ENCODE measurements at regions not wholly inside any gene's neighbourhood (a gene's known extent, or its start where the extent isn't known, plus 50 kb on each side); places are given as distances from the start of the nearest gene placed in this dataset.

DNA sequence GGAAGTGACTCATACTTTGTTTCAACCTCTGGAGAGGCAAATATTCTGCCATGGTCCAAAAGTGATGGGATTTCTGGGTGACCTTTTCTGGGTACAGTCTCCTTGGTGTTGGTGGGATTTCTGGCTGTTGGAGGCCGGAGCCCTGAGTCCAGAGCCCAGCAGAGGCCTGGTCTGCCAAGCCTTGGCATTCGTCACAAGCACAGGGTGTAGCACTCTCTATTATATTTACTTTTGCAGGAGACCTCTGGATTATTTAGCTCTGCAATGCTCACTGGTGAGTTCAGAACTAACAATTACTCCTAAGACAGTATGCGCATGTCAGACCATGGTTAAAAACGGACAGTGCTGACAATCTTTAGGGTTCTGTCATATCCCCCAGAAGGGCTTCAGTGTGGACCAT is 201.6 kb upstream of the TWIST2 start:
- H3K36me3 ChIP-seq = no peaks in the 10 kb centered on the region
- H3K4me1 ChIP-seq = peaks cover 3 to 36% (median 33%) of the 10 kb centered on the region in 4 donors
- WGBS = 56% methylated on average over 4 of the region's 4 CpGs
- peak overlapping the region; percentile 81 to 86 (median 85) for H3K27ac ChIP-seq (replicated peaks in 1 of 4)
- intact Hi-C loops (cut with DNase I) = no loop called here
- TF ChIP-seq POLR2A (IDR thresholded peaks at IDR 0.05; ENCODE audit: low read depth) (no peak), EP300 (IDR thresholded peaks at IDR 0.05) (no peak), POLR2AphosphoS5 (IDR thresholded peaks at IDR 0.05) (no peak)
- TF ChIP-seq, protein P1, sequence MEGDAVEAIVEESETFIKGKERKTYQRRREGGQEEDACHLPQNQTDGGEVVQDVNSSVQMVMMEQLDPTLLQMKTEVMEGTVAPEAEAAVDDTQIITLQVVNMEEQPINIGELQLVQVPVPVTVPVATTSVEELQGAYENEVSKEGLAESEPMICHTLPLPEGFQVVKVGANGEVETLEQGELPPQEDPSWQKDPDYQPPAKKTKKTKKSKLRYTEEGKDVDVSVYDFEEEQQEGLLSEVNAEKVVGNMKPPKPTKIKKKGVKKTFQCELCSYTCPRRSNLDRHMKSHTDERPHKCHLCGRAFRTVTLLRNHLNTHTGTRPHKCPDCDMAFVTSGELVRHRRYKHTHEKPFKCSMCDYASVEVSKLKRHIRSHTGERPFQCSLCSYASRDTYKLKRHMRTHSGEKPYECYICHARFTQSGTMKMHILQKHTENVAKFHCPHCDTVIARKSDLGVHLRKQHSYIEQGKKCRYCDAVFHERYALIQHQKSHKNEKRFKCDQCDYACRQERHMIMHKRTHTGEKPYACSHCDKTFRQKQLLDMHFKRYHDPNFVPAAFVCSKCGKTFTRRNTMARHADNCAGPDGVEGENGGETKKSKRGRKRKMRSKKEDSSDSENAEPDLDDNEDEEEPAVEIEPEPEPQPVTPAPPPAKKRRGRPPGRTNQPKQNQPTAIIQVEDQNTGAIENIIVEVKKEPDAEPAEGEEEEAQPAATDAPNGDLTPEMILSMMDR (IDR thresholded peaks at IDR 0.05) = no peak
- H3K4me3 ChIP-seq = no peak overlapping the region
- DNase-seq (ENCODE audit: extremely low spot score) = peak; percentile 39
- H3K27me3 ChIP-seq = no peaks in the 10 kb centered on the region
- H3K9me3 ChIP-seq = no peaks in the 10 kb centered on the region

DNA sequence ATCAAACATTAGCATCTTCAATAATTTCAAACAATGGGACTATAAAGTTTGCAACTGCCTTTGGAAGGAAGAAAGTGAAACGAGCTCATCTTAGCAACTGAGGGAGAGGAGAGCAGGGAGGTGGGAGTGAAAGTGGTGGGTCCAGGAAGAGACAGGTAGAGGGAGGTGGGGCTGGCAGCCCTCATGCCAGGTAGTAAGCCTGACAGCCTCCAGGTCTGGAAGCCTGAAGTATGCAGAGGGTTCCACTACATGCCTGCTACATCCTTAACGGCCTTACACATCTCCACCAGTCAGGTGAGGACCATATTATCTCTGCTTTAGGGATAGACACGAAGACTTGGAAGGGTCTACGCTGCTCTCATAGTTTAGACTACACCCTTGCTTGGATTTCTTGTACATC is 201.1 kb upstream of the TWIST2 start:
- TF ChIP-seq EP300 (IDR thresholded peaks at IDR 0.05) = no peak
- no peak for TF ChIP-seq POLR2AphosphoS5 (IDR thresholded peaks at IDR 0.05)
- intact Hi-C loops (cut with DNase I) = no loop called here
- no peaks in the 10 kb centered on the region for H3K9me3 ChIP-seq
- no peaks in the 10 kb centered on the region for H3K27me3 ChIP-seq
- H3K27ac ChIP-seq (replicated peaks in 1 of 4) = peak overlapping the region; percentile 81 to 86 (median 85)
- WGBS = 84% methylated on average over 4 of the region's 4 CpGs
- no peak overlapping the region for H3K4me3 ChIP-seq
- no peaks in the 10 kb centered on the region for H3K36me3 ChIP-seq
- H3K4me1 ChIP-seq = peaks cover 3 to 36% (median 33%) of the 10 kb centered on the region in 4 donors
- DNase-seq (ENCODE audit: extremely low spot score) = peak; percentile 80

DNA sequence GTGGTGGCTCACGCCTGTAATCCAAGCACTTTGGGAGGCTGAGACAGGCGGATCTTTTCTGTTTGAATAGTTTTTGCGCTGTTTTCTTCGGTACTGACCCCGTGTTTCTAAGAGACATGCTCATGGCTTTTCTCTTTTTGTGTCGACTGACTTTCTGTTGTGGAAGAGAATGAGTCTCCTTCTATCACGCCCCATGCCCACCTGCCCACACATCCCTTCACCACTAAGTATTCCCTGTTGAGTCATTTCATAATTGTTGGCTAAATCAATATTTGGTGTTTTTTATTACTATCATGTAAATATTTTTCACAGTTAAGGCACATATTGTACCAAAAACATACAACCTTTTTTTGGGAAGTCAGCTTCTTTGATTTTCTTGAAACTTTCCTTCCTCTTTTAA is 198.8 kb upstream of the TWIST2 start:
- DNase-seq (ENCODE audit: extremely low spot score) = peak; percentile 77
- no peaks in the 10 kb centered on the region for H3K9me3 ChIP-seq
- no peak overlapping the region for H3K4me3 ChIP-seq
- intact Hi-C loops (cut with DNase I) = no loop called here
- TF ChIP-seq, protein P1 (IDR thresholded peaks at IDR 0.05) = no peak
- TF ChIP-seq EP300 (IDR thresholded peaks at IDR 0.05) (no peak), POLR2AphosphoS5 (IDR thresholded peaks at IDR 0.05) (no peak), POLR2A (IDR thresholded peaks at IDR 0.05; ENCODE audit: low read depth) (no peak)
- WGBS = 97% methylated on average over 7 of the region's 7 CpGs
- no peaks in the 10 kb centered on the region for H3K27me3 ChIP-seq
- H3K36me3 ChIP-seq = no peaks in the 10 kb centered on the region
- no peak overlapping the region for H3K27ac ChIP-seq (replicated peaks in 1 of 4)
- H3K4me1 ChIP-seq = peaks cover 3 to 28% (median 28%) of the 10 kb centered on the region in 4 donors

DNA sequence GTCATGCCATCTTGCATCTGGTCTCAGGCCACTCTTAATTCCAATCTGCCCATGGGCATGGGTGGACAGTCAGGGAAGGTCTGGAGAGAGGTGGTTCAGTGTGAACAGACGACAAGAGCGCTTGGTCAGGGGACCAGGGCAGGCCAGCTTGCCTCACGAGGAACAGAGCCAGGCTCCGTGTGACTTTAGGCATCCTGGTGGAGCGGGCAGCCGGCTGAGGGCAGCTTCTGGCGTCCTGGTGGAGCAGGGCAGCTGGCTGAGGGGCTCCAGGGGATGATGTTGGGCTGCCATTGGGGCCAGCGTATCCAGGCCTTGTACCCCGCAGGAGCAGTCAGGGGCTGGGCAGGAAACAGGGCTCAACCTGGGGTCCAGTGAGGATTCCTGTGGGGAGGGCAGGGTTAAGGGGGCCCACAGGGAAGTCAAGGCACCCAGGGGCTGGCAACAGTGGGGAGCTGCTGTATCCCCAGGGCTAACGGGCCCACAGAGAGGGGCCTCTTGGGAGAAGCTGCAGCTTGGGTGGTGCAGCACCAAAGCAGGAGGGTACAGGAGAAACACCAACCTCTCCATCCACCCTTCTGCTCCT is 197.9 kb upstream of the TWIST2 start:
- Histone ChIP-seq H3K27me3 (no peaks in the 10 kb centered on the region), H3K9me3 (no peaks in the 10 kb centered on the region), H3K4me3 (no peak overlapping the region), H3K4me1 (peaks cover 0 to 21% (median 19%) of the 10 kb centered on the region in 4 donors), H3K36me3 (no peaks in the 10 kb centered on the region), H3K27ac (replicated peaks in 1 of 4) (no peak overlapping the region)
- intact Hi-C loops (cut with DNase I) = no loop called here
- no peak for TF ChIP-seq EP300 (IDR thresholded peaks at IDR 0.05)
- no peak for TF ChIP-seq POLR2AphosphoS5 (IDR thresholded peaks at IDR 0.05)
- TF ChIP-seq POLR2A (IDR thresholded peaks at IDR 0.05; ENCODE audit: low read depth) = no peak
- TF ChIP-seq, protein P1 (IDR thresholded peaks at IDR 0.05) = no peak
- WGBS = 92% methylated on average over 7 of the region's 10 CpGs
- DNase-seq (ENCODE audit: extremely low spot score) = peak; percentile 39

DNA sequence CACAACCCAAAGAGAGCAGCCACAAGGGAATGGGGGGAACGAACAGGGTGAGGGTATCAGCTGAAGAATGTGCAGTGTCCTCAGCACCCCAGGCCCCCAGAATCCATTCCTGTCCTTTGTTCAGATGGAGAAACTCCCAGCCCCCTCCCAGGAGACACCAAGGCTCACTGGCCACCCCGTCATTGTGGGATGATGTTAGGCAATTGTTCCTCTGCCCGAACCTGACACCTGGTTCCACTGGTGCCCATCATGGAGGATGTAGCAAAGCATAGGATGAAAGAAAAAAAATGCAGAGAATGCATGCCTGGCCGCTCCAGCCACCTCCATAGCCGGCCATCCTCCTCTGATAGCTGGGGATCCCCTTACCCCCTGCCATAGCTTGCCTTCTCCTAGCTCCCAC is 197.3 kb upstream of the TWIST2 start:
- Histone ChIP-seq H3K27ac (replicated peaks in 1 of 4) (no peak overlapping the region), H3K36me3 (no peaks in the 10 kb centered on the region), H3K27me3 (no peaks in the 10 kb centered on the region), H3K4me3 (no peak overlapping the region), H3K4me1 (peaks cover 0 to 21% (median 17%) of the 10 kb centered on the region in 4 donors), H3K9me3 (no peaks in the 10 kb centered on the region)
- DNase-seq (ENCODE audit: extremely low spot score) = peak; percentile 79
- 94% methylated on average over 5 of the region's 5 CpGs for WGBS
- TF ChIP-seq POLR2A (IDR thresholded peaks at IDR 0.05; ENCODE audit: low read depth) (no peak), POLR2AphosphoS5 (IDR thresholded peaks at IDR 0.05) (no peak), EP300 (IDR thresholded peaks at IDR 0.05) (no peak)
- TF ChIP-seq, protein P1 (IDR thresholded peaks at IDR 0.05) = no peak
- intact Hi-C loops (cut with DNase I) = no loop called here

Measured in esophagus muscularis mucosa (tissue), 4 donors.